ENCODE measurements at regions not wholly inside any gene's neighbourhood (a gene's known extent, or its start where the extent isn't known, plus 50 kb on each side); places are given as distances from the start of the nearest gene placed in this dataset.

- Histone ChIP-seq H2AK5ac (ENCODE audit: low read depth, low read length) (no peak overlapping the region), H3K36me3 (ENCODE audit: control insufficient read depth in 2 of 4, insufficient read depth in 4 of 4, low read length in 3 of 4) (no peaks in the 10 kb centered on the region), H3K4me3 (ENCODE audit: extremely low read depth in 1 of 4, insufficient read depth in 2 of 4, low read depth in 3 of 4, low read length in 4 of 4) (no peak overlapping the region), H2BK15ac (ENCODE audit: low read length) (no peak overlapping the region), H2BK120ac (replicated peaks; ENCODE audit: low read depth, low read length) (no peak overlapping the region), H2BK20ac (ENCODE audit: low read length) (no peak overlapping the region), H3K23ac (ENCODE audit: insufficient read length) (no peak overlapping the region), H4K5ac (ENCODE audit: insufficient read length, low read depth, low read length) (no peak overlapping the region), H4K91ac (replicated peaks; ENCODE audit: insufficient read length, low read length) (no peak overlapping the region), H4K8ac (ENCODE audit: extremely low read depth, insufficient read depth, low read length) (no peak overlapping the region), H3K56ac (replicated peaks; ENCODE audit: insufficient read length, low read depth, low read length) (no peak overlapping the region), H3K79me1 (ENCODE audit: low read depth, low read length) (no peaks in the 10 kb centered on the region), H2BK5ac (ENCODE audit: low read depth, low read length) (no peak overlapping the region), H3K79me2 (ENCODE audit: control insufficient read depth in 1 of 2, insufficient read depth in 2 of 2, low read length in 2 of 2) (no peaks in the 10 kb centered on the region), H4K20me1 (replicated peaks in 1 of 2; ENCODE audit: control insufficient read depth in 1 of 2, insufficient read depth in 2 of 2, low read length in 2 of 2) (no peaks in the 10 kb centered on the region), H2BK12ac (ENCODE audit: low read depth, low read length) (no peak overlapping the region), H3K23me2 (ENCODE audit: low read depth, low read length) (no peaks in the 10 kb centered on the region), H3K9ac (replicated peaks in 1 of 4; ENCODE audit: extremely low read depth in 1 of 4, low read depth in 3 of 4, low read length in 3 of 4) (no peak overlapping the region), H3K27me3 (replicated peaks in 1 of 4; ENCODE audit: control insufficient read depth in 3 of 4, extremely low read depth in 1 of 4, insufficient read depth in 3 of 4, low read length in 3 of 4) (no peaks in the 10 kb centered on the region), H3K4ac (replicated peaks; ENCODE audit: insufficient read length, low read depth, low read length) (no peak overlapping the region), H3K4me1 (replicated peaks in 1 of 4; ENCODE audit: control insufficient read depth in 3 of 4, insufficient read depth in 4 of 4, low read length in 3 of 4) (no peaks in the 10 kb centered on the region), H3K4me2 (ENCODE audit: insufficient read depth in 1 of 2, low read depth in 2 of 2, low read length in 2 of 2) (no peak overlapping the region), H3K14ac (ENCODE audit: insufficient read length) (no peak overlapping the region), H2AFZ (ENCODE audit: low read length) (no peak overlapping the region), H3K27ac (ENCODE audit: low read depth, low read length) (no peak overlapping the region), H3K9me3 (ENCODE audit: insufficient read depth in 2 of 2, low read depth in 1 of 2, low read length in 1 of 2) (no peaks in the 10 kb centered on the region), H3K18ac (ENCODE audit: extremely low read depth, low read length) (no peak overlapping the region)
- WGBS, 2 experiments (ENCODE audit: extremely low coverage in 1 of 2, insufficient coverage in 1 of 2, insufficient read length in 1 of 2, insufficient replicate concordance in 2 of 2, low coverage in 1 of 2, low lambda C conversion rate in 2 of 2, missing lambda C conversion rate in 1 of 2): 50% methylated on average over 2 of the region's 2 CpGs; no CpG with 5 or more reads in 1 of the 2 experiments
- DNase-seq (ENCODE audit: low read depth in 1 of 2, low spot score in 2 of 2) (no peak), FAIRE-seq (no peak)
- ChIA-PET POLR2A (ENCODE audit: partially characterized antibody) (no interaction called here), CTCF (ENCODE audit: partially characterized antibody) (interaction anchor here (1.7 kb wide), 1 partner anchor 37 kb away, joined by 4 read pairs; no protein-coding TSS in a partner anchor)
- no peak for TF ChIP-seq YY1 (IDR thresholded peaks at IDR 0.05; ENCODE audit: low read depth, low read length)
- TF ChIP-seq CTBP2 (IDR thresholded peaks at IDR 0.05; ENCODE audit: borderline replicate concordance, insufficient read depth, insufficient read length, low read length): no peak
- no peak for TF ChIP-seq SP1 (IDR thresholded peaks at IDR 0.05; ENCODE audit: low read depth, low read length)
- no peak for TF ChIP-seq ASH2L (IDR thresholded peaks at IDR 0.05; ENCODE audit: low read length)
- no peak for TF ChIP-seq GABPA (IDR thresholded peaks at IDR 0.05; ENCODE audit: borderline replicate concordance, insufficient read depth, low read length)
- TF ChIP-seq KDM4A (IDR thresholded peaks at IDR 0.05; ENCODE audit: low read depth, low read length, severe bottlenecking): no peak
- no peak for TF ChIP-seq E2F6 (IDR thresholded peaks at IDR 0.05)
- TF ChIP-seq CHD1 (IDR thresholded peaks at IDR 0.05; ENCODE audit: low read depth, low read length): no peak
- TF ChIP-seq TEAD4 (IDR thresholded peaks at IDR 0.05; ENCODE audit: low read depth, low read length): no peak
- TF ChIP-seq CTCF (IDR thresholded peaks at IDR 0.05; ENCODE audit: control extremely low read depth in 1 of 3, insufficient read depth in 1 of 3, low read depth in 1 of 3, low read length in 3 of 3): no peak
Measured at GRCh38 chr2:18186816-18187613, 308.5 kb downstream of the KCNS3 start.
